Activated CD8-positive, alpha-beta T cell treated with anti-CD3 and anti-CD28 coated beads for 36 hours (primary cell): ENCODE measurements at regions not wholly inside any gene's neighbourhood (a gene's known extent, or its start where the extent isn't known, plus 50 kb on each side); places are given as distances from the start of the nearest gene placed in this dataset.

ENCODE experiments used
- ATAC-seq: fragments of 200-7000 bp; cut with Tn5 transposase; one replicate; pipeline ENCODE4 v1.10.0; 2021; ENCODE audit warnings: mild to moderate bottlenecking, moderate library complexity
- CTCF ChIA-PET: fragments of 350-600 bp; sonication (Branson Sonifier 250); formaldehyde crosslinking; loops from one replicate; lab custom pipeline; 2021; ENCODE audit warnings: antibody characterized with exemption; lab: Charles Lee
- POLR2A ChIA-PET: fragments of 350-600 bp; sonication (Branson Sonifier 250); formaldehyde crosslinking; loops from one replicate; lab custom pipeline; 2021; ENCODE audit warnings: antibody characterized with exemption; lab: Charles Lee
- DNase-seq: peaks from one replicate; pipeline ENCODE4 v3.0.0-alpha.2; 2020
- H3K27ac Mint-ChIP-seq: one replicate; pipeline ENCODE4 v1.8.0; 2021; ENCODE audit warnings: mild to moderate bottlenecking, mixed read lengths
- H3K27me3 Mint-ChIP-seq: one replicate; pipeline ENCODE4 v1.8.0; 2021; ENCODE audit warnings: mixed read lengths
- H3K36me3 Mint-ChIP-seq: one replicate; pipeline ENCODE4 v1.8.0; 2021; ENCODE audit warnings: low read depth, mixed read lengths
- H3K4me1 Mint-ChIP-seq: one replicate; pipeline ENCODE4 v1.8.0; 2021; ENCODE audit warnings: low read depth, mixed read lengths
- H3K4me3 Mint-ChIP-seq: one replicate; pipeline ENCODE4 v1.8.0; 2021; ENCODE audit warnings: mild to moderate bottlenecking, moderate library complexity, mixed read lengths
- H3K9me3 Mint-ChIP-seq: one replicate; pipeline ENCODE4 v1.8.0; 2021; ENCODE audit warnings: mixed read lengths
- CTCF ChIP-seq: fragments of 200-600 bp; IDR thresholded peaks from one replicate; pipeline ENCODE4 v1.8.0; 2022; ENCODE audit warnings: antibody characterized with exemption, mild to moderate bottlenecking
- intact Hi-C: fragments of 100-400 bp; cut with micrococcal nuclease; formaldehyde crosslinking; loops from one replicate; pipeline ENCODE4 v1.10.0; 2022

- H3K36me3 Mint-ChIP-seq = no peaks in the 10 kb centered on the region
- POLR2A ChIA-PET = interaction anchor here (1.2 kb wide), 1 partner anchor 45 kb away, joined by 3 read pairs; no protein-coding TSS in a partner anchor
- CTCF ChIA-PET = no interaction called here
- H3K27me3 Mint-ChIP-seq = no peaks in the 10 kb centered on the region
- H3K9me3 Mint-ChIP-seq = no peaks in the 10 kb centered on the region
- intact Hi-C loops = no loop called here
- TF ChIP-seq CTCF = no peak
- H3K4me1 Mint-ChIP-seq = no peaks in the 10 kb centered on the region
- H3K27ac Mint-ChIP-seq = no peak overlapping the region
- ATAC-seq (no peak), DNase-seq (no peak)
- H3K4me3 Mint-ChIP-seq = no peak overlapping the region
Measured at GRCh38 chr22:47294576-47294975, 532.1 kb downstream of the TBC1D22A start.

- TF ChIP-seq CTCF = no peak
- DNase-seq (no peak), ATAC-seq (no peak)
- no peaks in the 10 kb centered on the region for H3K9me3 Mint-ChIP-seq
- no peaks in the 10 kb centered on the region for H3K4me1 Mint-ChIP-seq
- intact Hi-C loops = no loop called here
- no peaks in the 10 kb centered on the region for H3K36me3 Mint-ChIP-seq
- CTCF ChIA-PET = no interaction called here
- H3K27me3 Mint-ChIP-seq = no peaks in the 10 kb centered on the region
- no peak overlapping the region for H3K27ac Mint-ChIP-seq
- POLR2A ChIA-PET = interaction anchor here (1.2 kb wide), 1 partner anchor 46 kb away, joined by 3 read pairs; no protein-coding TSS in a partner anchor
- H3K4me3 Mint-ChIP-seq = no peak overlapping the region
Measured at GRCh38 chr22:47294222-47294532, 531.7 kb downstream of the TBC1D22A start.

GRCh38 chr22:47293368-47294221 is 531.1 kb downstream of the TBC1D22A start:
- intact Hi-C loops = no loop called here
- no peak overlapping the region for H3K27ac Mint-ChIP-seq
- no peaks in the 10 kb centered on the region for H3K36me3 Mint-ChIP-seq
- DNase-seq = no peak
- H3K9me3 Mint-ChIP-seq = no peaks in the 10 kb centered on the region
- no peak for TF ChIP-seq CTCF
- no peak for ATAC-seq
- CTCF ChIA-PET = no interaction called here
- POLR2A ChIA-PET = no interaction called here
- H3K27me3 Mint-ChIP-seq = no peaks in the 10 kb centered on the region
- no peak overlapping the region for H3K4me3 Mint-ChIP-seq
- no peaks in the 10 kb centered on the region for H3K4me1 Mint-ChIP-seq

GRCh38 chr22:47292546-47293320 is 530.3 kb downstream of the TBC1D22A start:
- ChIA-PET POLR2A (no interaction called here), CTCF (no interaction called here)
- no peaks in the 10 kb centered on the region for H3K4me1 Mint-ChIP-seq
- H3K9me3 Mint-ChIP-seq = no peaks in the 10 kb centered on the region
- no peak for TF ChIP-seq CTCF
- DNase-seq (no peak), ATAC-seq (no peak)
- no peak overlapping the region for H3K27ac Mint-ChIP-seq
- H3K27me3 Mint-ChIP-seq = no peaks in the 10 kb centered on the region
- no peaks in the 10 kb centered on the region for H3K36me3 Mint-ChIP-seq
- no peak overlapping the region for H3K4me3 Mint-ChIP-seq
- intact Hi-C loops = no loop called here
